Esophagus (tissue), 2 donors: ENCODE measurements at regions not wholly inside any gene's neighbourhood (a gene's known extent, or its start where the extent isn't known, plus 50 kb on each side); places are given as distances from the start of the nearest gene placed in this dataset.

Source experiments
- H3K27ac ChIP-seq, 2 donors: one replicate each; pipeline ENCODE4 v1.5.1; 2013; ENCODE audit warnings: low read depth in 2 of 2, mild to moderate bottlenecking in 2 of 2, inconsistent platforms in 1 of 2, low read length in 1 of 2, moderate library complexity in 1 of 2
- H3K27me3 ChIP-seq, 2 donors: one replicate each; pipeline ENCODE4 v1.6.1; 2013; ENCODE audit warnings: low read length in 2 of 2, control low read depth in 1 of 2, mild to moderate bottlenecking in 1 of 2; ENCODE audit not compliant: insufficient read depth in 2 of 2, control insufficient read depth in 1 of 2
- H3K36me3 ChIP-seq, 2 donors: one replicate each; pipeline ENCODE4 v1.6.1; 2013; ENCODE audit warnings: low read length in 1 of 2; ENCODE audit not compliant: control insufficient read depth in 2 of 2, insufficient read depth in 2 of 2
- H3K4me1 ChIP-seq, 2 donors: one replicate each; pipeline ENCODE4 v1.6.1; 2013; ENCODE audit warnings: low read length in 1 of 2; ENCODE audit not compliant: control insufficient read depth in 2 of 2, insufficient read depth in 2 of 2
- H3K4me3 ChIP-seq, 2 donors: one replicate each; pipeline ENCODE4 v1.5.1; 2013; ENCODE audit warnings: low read length in 2 of 2, mild to moderate bottlenecking in 2 of 2, low read depth in 1 of 2, moderate library complexity in 1 of 2
- H3K9me3 ChIP-seq, 2 donors: one replicate each; pipeline ENCODE4 v1.6.1; 2013; ENCODE audit warnings: mild to moderate bottlenecking in 2 of 2, low read depth in 1 of 2, low read length in 1 of 2, moderate library complexity in 1 of 2; ENCODE audit not compliant: control insufficient read depth in 2 of 2, insufficient read depth in 1 of 2
- WGBS, 2 donors: extraction: QIAGEN DNeasy Blood & Tissue Kit; methylation state at CpG; one replicate each; pipeline ENCODE4 v1.1.7; 2013; 5-methylcytosine and 5-hydroxymethylcytosine counted together
- donor health status: healthy with polysubstance abuse.
- donor health status: Bipolar disorder and iron deficiency.

GRCh38 chr20:51889466-51889865 is 87.1 kb upstream of the SALL4 start:
- Histone ChIP-seq H3K9me3 (no peaks in the 10 kb centered on the region), H3K4me1 (no peaks in the 10 kb centered on the region), H3K4me3 (no peak overlapping the region), H3K27me3 (no peaks in the 10 kb centered on the region), H3K27ac (no peak overlapping the region), H3K36me3 (no peaks in the 10 kb centered on the region)
- WGBS, 2 donors: 53 to 55% methylated on average over 4 of the region's 4 CpGs

GRCh38 chr20:51888291-51888690 is 86.0 kb upstream of the SALL4 start:
- Histone ChIP-seq H3K27ac (no peak overlapping the region), H3K4me3 (no peak overlapping the region), H3K9me3 (no peaks in the 10 kb centered on the region), H3K36me3 (no peaks in the 10 kb centered on the region), H3K4me1 (no peaks in the 10 kb centered on the region), H3K27me3 (no peaks in the 10 kb centered on the region)
- 71 to 77% methylated on average over 10 of the region's 10 CpGs for WGBS, 2 donors

GRCh38 chr20:51886891-51887608 is 84.7 kb upstream of the SALL4 start:
- Histone ChIP-seq H3K9me3 (no peaks in the 10 kb centered on the region), H3K36me3 (no peaks in the 10 kb centered on the region), H3K4me1 (no peaks in the 10 kb centered on the region), H3K27me3 (no peaks in the 10 kb centered on the region), H3K27ac (no peak overlapping the region), H3K4me3 (no peak overlapping the region)
- 71 to 77% methylated on average over 5 of the region's 5 CpGs for WGBS, 2 donors

DNA sequence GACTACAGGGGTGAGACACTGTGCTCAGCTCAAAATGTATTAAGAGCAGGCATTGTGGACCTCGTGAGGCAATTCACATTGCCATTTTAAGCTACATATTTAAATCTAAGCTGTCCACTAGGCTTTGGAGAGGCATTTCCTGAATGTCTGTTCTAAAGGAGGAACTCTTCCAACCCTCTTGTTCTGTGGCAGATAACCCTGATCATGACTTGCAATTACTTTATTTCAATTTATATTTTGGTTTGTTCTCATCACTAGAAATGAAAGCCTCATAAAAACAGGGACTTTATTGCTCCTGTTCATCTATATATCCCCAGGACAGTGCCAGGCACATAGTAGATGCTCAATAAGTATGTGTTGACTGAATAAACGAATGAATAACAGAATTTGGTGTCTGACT is 84.0 kb upstream of the SALL4 start:
- 63 to 70% methylated on average over 2 of the region's 2 CpGs for WGBS, 2 donors
- Histone ChIP-seq H3K9me3 (no peaks in the 10 kb centered on the region), H3K4me1 (no peaks in the 10 kb centered on the region)

DNA sequence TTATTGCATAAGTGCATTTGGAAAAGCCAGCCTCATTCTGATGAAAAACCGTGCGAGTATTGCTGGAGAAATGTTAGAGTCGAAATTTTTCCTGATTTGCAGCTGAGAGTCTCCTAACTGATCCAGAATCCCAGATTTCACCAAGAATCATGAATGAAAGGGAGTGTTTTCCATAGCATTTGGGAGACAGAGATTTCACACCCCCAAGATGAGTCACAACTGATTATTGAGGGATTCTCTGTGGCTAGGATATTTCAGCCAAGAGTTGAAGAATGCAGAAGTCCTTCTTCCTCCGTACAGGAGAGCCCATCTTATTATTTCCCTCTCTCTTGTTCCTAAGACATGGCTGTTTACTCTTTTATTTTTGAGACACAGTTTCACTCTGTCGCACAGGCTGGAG is 82.2 kb upstream of the SALL4 start:
- Histone ChIP-seq H3K9me3 (no peaks in the 10 kb centered on the region), H3K27me3 (no peaks in the 10 kb centered on the region)
- 76 to 81% methylated on average over 5 of the region's 5 CpGs for WGBS, 2 donors

More for the DNA sequence above, 84.0 kb upstream of the SALL4 start:
- Histone ChIP-seq H3K36me3 (no peaks in the 10 kb centered on the region), H3K27me3 (no peaks in the 10 kb centered on the region), H3K27ac (no peak overlapping the region), H3K4me3 (no peak overlapping the region)

GRCh38 chr20:51880188-51880587 is 77.9 kb upstream of the SALL4 start:
- no peak overlapping the region for H3K27ac ChIP-seq
- H3K4me3 ChIP-seq: no peak overlapping the region
- H3K36me3 ChIP-seq: no peaks in the 10 kb centered on the region
- H3K4me1 ChIP-seq: no peaks in the 10 kb centered on the region
- no peaks in the 10 kb centered on the region for H3K9me3 ChIP-seq
- H3K27me3 ChIP-seq: no peaks in the 10 kb centered on the region
- 85 to 87% methylated on average over 4 of the region's 4 CpGs for WGBS, 2 donors

More for the DNA sequence above, 82.2 kb upstream of the SALL4 start:
- Histone ChIP-seq H3K36me3 (no peaks in the 10 kb centered on the region), H3K27ac (no peak overlapping the region), H3K4me3 (no peak overlapping the region), H3K4me1 (no peaks in the 10 kb centered on the region)

DNA sequence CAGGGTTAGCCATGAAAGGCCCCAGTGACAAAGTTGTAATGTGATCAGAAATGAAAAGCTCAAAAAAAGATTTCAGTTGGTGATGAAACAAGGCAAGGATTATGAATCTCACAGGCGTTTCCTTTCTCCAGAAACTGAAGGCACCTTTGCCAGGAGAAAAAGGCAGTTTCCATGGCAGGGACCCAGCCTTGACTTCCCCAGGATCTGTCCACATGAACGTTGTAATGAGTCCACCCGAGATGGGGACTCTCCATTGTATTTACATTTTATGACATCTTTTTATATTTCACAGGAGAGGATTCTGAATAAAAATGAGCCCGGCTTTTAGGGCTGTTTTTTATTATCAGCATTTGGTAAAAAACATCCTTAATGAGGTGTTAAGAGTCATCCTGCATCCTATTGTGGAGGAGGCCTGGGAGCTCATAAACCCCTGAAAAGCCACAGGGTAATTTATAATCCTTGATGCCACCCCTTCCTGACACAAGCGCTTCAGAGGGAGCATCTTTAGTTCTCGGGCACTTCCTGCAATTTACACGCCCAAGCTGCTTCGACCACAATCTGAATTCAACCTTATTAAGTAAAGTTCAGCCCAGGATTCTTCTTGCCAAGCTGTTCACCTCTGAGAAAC is 74.1 kb upstream of the SALL4 start:
- H3K4me3 ChIP-seq: no peak overlapping the region
- no peaks in the 10 kb centered on the region for H3K9me3 ChIP-seq
- H3K36me3 ChIP-seq: no peaks in the 10 kb centered on the region
- 44% methylated on average over 8 of the region's 8 CpGs for WGBS, 2 donors
- no peaks in the 10 kb centered on the region for H3K27me3 ChIP-seq
- H3K27ac ChIP-seq: no peak overlapping the region
- no peaks in the 10 kb centered on the region for H3K4me1 ChIP-seq

DNA sequence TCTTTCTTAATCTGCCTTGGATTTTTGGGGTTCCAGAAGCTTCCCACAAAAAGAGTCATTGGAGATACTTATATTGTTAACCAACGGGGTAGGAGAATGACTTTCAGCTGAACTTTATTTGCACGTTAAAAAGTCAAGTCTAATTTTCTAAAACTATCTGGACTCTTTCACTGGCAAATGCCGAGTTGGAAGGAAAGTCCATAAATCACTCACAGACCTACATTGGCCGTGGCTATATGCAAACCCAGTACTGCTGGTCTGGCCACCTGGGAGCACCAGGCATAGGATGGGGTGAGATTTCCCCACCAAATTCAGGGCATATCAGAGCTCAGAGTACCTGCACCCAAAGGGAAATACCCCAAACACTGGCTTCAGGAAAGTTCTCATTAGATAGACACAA is 71.3 kb upstream of the SALL4 start:
- H3K27ac ChIP-seq: no peak overlapping the region
- no peaks in the 10 kb centered on the region for H3K27me3 ChIP-seq
- no peaks in the 10 kb centered on the region for H3K4me1 ChIP-seq
- H3K4me3 ChIP-seq: no peak overlapping the region
- H3K9me3 ChIP-seq: no peaks in the 10 kb centered on the region
- 53 to 65% methylated on average over 4 of the region's 4 CpGs for WGBS, 2 donors
- H3K36me3 ChIP-seq: no peaks in the 10 kb centered on the region

DNA sequence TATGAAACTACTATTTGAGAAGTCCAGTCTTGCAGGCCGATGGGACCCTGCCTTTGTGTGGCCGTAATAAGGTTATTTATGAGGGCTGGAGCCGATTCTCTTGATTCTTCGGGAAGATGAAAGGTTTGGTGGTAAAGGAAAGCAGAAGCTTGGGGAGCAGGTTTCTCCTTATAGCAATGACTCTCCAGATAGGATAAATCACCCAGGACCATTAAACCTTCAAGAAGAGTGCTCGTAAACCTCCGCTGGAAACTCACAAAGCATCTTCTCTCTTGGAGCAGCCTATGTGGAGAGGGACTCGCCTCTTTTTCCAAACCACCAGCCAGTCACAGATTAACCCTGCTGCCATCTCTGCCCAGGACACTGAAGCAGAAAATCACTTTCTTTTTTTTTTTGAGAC is 69.6 kb upstream of the SALL4 start:
- Histone ChIP-seq H3K9me3 (no peaks in the 10 kb centered on the region), H3K27me3 (no peaks in the 10 kb centered on the region), H3K4me1 (no peaks in the 10 kb centered on the region), H3K27ac (no peak overlapping the region), H3K36me3 (no peaks in the 10 kb centered on the region), H3K4me3 (no peak overlapping the region)
- 64 to 66% methylated on average over 7 of the region's 7 CpGs for WGBS, 2 donors

DNA sequence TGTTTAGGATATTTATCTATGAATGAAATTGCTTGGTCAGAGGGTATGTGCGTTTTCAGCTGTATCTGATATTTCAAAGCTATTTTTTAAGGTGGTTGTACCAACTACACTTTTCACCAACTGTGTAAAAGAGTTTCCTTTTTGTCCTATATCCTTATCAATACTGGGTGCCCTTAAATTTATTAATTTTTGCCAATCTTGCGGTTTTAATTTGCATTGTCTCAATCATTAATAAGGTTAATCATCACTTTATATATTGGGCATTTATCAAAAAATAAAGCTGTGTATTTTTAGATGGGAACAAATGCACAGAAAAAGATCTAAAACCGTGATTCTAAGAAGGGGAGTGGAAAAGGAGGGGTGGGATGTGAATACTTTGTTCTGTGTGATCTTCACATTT is 66.7 kb upstream of the SALL4 start:
- Histone ChIP-seq H3K9me3 (no peaks in the 10 kb centered on the region), H3K4me1 (no peaks in the 10 kb centered on the region), H3K27ac (no peak overlapping the region), H3K27me3 (peaks cover 2 to 3% of the 10 kb centered on the region in 2 donors), H3K4me3 (no peak overlapping the region), H3K36me3 (no peaks in the 10 kb centered on the region)
- WGBS, 2 donors: 81 to 86% methylated on average over 3 of the region's 3 CpGs
